Gastroesophageal sphincter (tissue), 4 donors: ENCODE measurements at regions not wholly inside any gene's neighbourhood (a gene's known extent, or its start where the extent isn't known, plus 50 kb on each side); places are given as distances from the start of the nearest gene placed in this dataset.

Experiments used
- ATAC-seq: fragments of 150-250 bp; one replicate; pipeline ENCODE4 v1.9.1; 2016; ENCODE audit warnings: mild to moderate bottlenecking, moderate library complexity
- H3K27ac ChIP-seq, 4 donors: fragments of 200-600 bp; sonication (generic) in 3 of 4; 1 replicate in 3 of 4; 2 replicates in 1 of 4; pipeline ENCODE4 v1.5.1; 2016 to 2019
- H3K27me3 ChIP-seq: fragments of 200-600 bp; sonication (generic); one replicate; pipeline ENCODE4 v1.5.1; 2019
- H3K36me3 ChIP-seq, 2 donors: fragments of 200-600 bp; sonication (generic); one replicate each; pipeline ENCODE4 v1.5.1; 2019; ENCODE audit warnings: control low read depth in 1 of 2
- H3K4me1 ChIP-seq, 3 donors: fragments of 200-600 bp; sonication (generic); 1 replicate in 2 of 3; 2 replicates in 1 of 3; pipeline ENCODE4 v1.5.1; 2016 to 2019; ENCODE audit warnings: control low read depth in 2 of 3
- H3K4me3 ChIP-seq, 2 donors: fragments of 200-600 bp; sonication (generic); one replicate each; pipeline ENCODE4 v1.5.1; 2019; ENCODE audit warnings: mild to moderate bottlenecking in 1 of 2, moderate library complexity in 1 of 2
- H3K9me3 ChIP-seq, 3 donors: fragments of 200-600 bp; sonication (generic); one replicate each; pipeline ENCODE4 v1.5.1; 2017 to 2019; ENCODE audit warnings: control low read depth in 2 of 3
- CTCF ChIP-seq, 4 experiments: fragments of 200-600 bp in 2 of 4; fragments of 450-650 bp in 2 of 4; sonication (generic) in 1 of 4; IDR thresholded peaks; one replicate each; pipeline ENCODE4 v1.5.1; 2017 to 2019; ENCODE audit warnings: antibody characterized with exemption in 4 of 4, mild to moderate bottlenecking in 2 of 4, moderate library complexity in 2 of 4
- EP300 ChIP-seq: sonication (generic); formaldehyde crosslinking; IDR thresholded peaks from one replicate; pipeline ENCODE4 v1.6.1; 2017; ENCODE audit warnings: antibody characterized with exemption, mild to moderate bottlenecking
- POLR2A ChIP-seq, 2 donors: fragments of 450-650 bp; IDR thresholded peaks; one replicate each; pipeline ENCODE4 v1.6.1; 2017; ENCODE audit warnings: antibody characterized with exemption in 2 of 2, mild to moderate bottlenecking in 2 of 2, moderate library complexity in 1 of 2
- POLR2AphosphoS5 ChIP-seq: sonication (generic); formaldehyde crosslinking; IDR thresholded peaks from one replicate; pipeline ENCODE4 v1.6.1; 2017; ENCODE audit warnings: antibody characterized with exemption
- WGBS, 2 donors: methylation state at CpG; one replicate each; pipeline ENCODE4 v1.1.5; 2018; ENCODE audit warnings: low coverage in 1 of 2; 5-methylcytosine and 5-hydroxymethylcytosine counted together

GRCh38 chrX:42220083-42220482, 296.7 kb upstream of the CASK start:
- H3K36me3 ChIP-seq = no peaks in the 10 kb centered on the region
- no peak overlapping the region for H3K4me3 ChIP-seq
- WGBS, 2 donors = 75 to 78% methylated on average over 1 to 5 of the region's 6 CpGs
- no peaks in the 10 kb centered on the region for H3K27me3 ChIP-seq
- no peaks in the 10 kb centered on the region for H3K9me3 ChIP-seq
- H3K4me1 ChIP-seq = no peaks in the 10 kb centered on the region
- no peak for TF ChIP-seq POLR2A (IDR thresholded peaks at IDR 0.05)
- no peak for TF ChIP-seq CTCF (IDR thresholded peaks at IDR 0.05)
- no peak for TF ChIP-seq POLR2AphosphoS5
- TF ChIP-seq EP300 = no peak
- ATAC-seq = no peak
- no peak overlapping the region for H3K27ac ChIP-seq

- ATAC-seq = no peak
- TF ChIP-seq EP300 = no peak
- TF ChIP-seq POLR2A (IDR thresholded peaks at IDR 0.05) = no peak
- TF ChIP-seq POLR2AphosphoS5 = no peak
- TF ChIP-seq CTCF (IDR thresholded peaks at IDR 0.05) = no peak
- Histone ChIP-seq H3K36me3 (no peaks in the 10 kb centered on the region), H3K4me3 (no peak overlapping the region), H3K27me3 (no peaks in the 10 kb centered on the region), H3K4me1 (no peaks in the 10 kb centered on the region), H3K9me3 (no peaks in the 10 kb centered on the region), H3K27ac (no peak overlapping the region)
Observed at GRCh38 chrX:42219231-42219630, 295.9 kb upstream of the CASK start.

- TF ChIP-seq POLR2A (IDR thresholded peaks at IDR 0.05) = no peak
- Histone ChIP-seq H3K9me3 (no peaks in the 10 kb centered on the region), H3K36me3 (no peaks in the 10 kb centered on the region), H3K27me3 (no peaks in the 10 kb centered on the region), H3K4me3 (no peak overlapping the region), H3K4me1 (no peaks in the 10 kb centered on the region), H3K27ac (no peak overlapping the region)
- whole genome bisulfite sequencing, 2 donors = no CpG with 5 or more reads among the region's 1 CpG
- no peak for ATAC-seq
Observed at GRCh38 chrX:42195506-42195905, 272.2 kb upstream of the CASK start.

GRCh38 chrX:42189576-42189975, 266.2 kb upstream of the CASK start:
- no peak for ATAC-seq
- no peaks in the 10 kb centered on the region for H3K36me3 ChIP-seq
- no peak overlapping the region for H3K27ac ChIP-seq
- H3K9me3 ChIP-seq = no peaks in the 10 kb centered on the region
- no peaks in the 10 kb centered on the region for H3K4me1 ChIP-seq
- no peaks in the 10 kb centered on the region for H3K27me3 ChIP-seq
- H3K4me3 ChIP-seq = no peak overlapping the region
- TF ChIP-seq POLR2AphosphoS5 (no peak), CTCF (IDR thresholded peaks at IDR 0.05) (no peak), POLR2A (IDR thresholded peaks at IDR 0.05) (no peak), EP300 (no peak)
- WGBS, 2 donors = 86 to 90% methylated on average over 1 to 2 of the region's 4 CpGs

- Histone ChIP-seq H3K4me3 (no peak overlapping the region), H3K27ac (no peak overlapping the region), H3K4me1 (no peaks in the 10 kb centered on the region), H3K27me3 (no peaks in the 10 kb centered on the region), H3K9me3 (no peaks in the 10 kb centered on the region), H3K36me3 (no peaks in the 10 kb centered on the region)
- TF ChIP-seq POLR2A (IDR thresholded peaks at IDR 0.05) (no peak), CTCF (IDR thresholded peaks at IDR 0.05) (no peak), EP300 (no peak), POLR2AphosphoS5 (no peak)
- no peak for ATAC-seq
- WGBS, 2 donors = 58 to 74% methylated on average over 3 to 5 of the region's 5 CpGs
Observed at GRCh38 chrX:42188730-42189129, 265.4 kb upstream of the CASK start.

GRCh38 chrX:42176789-42177188, 253.4 kb upstream of the CASK start:
- H3K9me3 ChIP-seq = no peaks in the 10 kb centered on the region
- H3K27ac ChIP-seq = no peak overlapping the region
- ATAC-seq = no peak
- H3K4me3 ChIP-seq = no peak overlapping the region
- WGBS, 2 donors = no CpG with 5 or more reads among the region's 6 CpGs
- H3K4me1 ChIP-seq = no peaks in the 10 kb centered on the region
- TF ChIP-seq EP300 = no peak
- TF ChIP-seq POLR2AphosphoS5 = no peak
- TF ChIP-seq CTCF (IDR thresholded peaks at IDR 0.05) = no peak
- TF ChIP-seq POLR2A (IDR thresholded peaks at IDR 0.05) = no peak
- H3K36me3 ChIP-seq = no peaks in the 10 kb centered on the region
- no peaks in the 10 kb centered on the region for H3K27me3 ChIP-seq
